Transverse colon (tissue), 4 donors: ENCODE measurements at regions not wholly inside any gene's neighbourhood (a gene's known extent, or its start where the extent isn't known, plus 50 kb on each side); places are given as distances from the start of the nearest gene placed in this dataset.

Source experiments
- DNase-seq: peaks from one replicate; pipeline ENCODE4 v3.0.0-alpha.2; 2019
- H3K27ac ChIP-seq, 4 donors: fragments of 200-600 bp; sonication (generic); 2 replicates each; pipeline ENCODE4 v1.5.1; 2016 to 2018; ENCODE audit warnings: inconsistent platforms in 4 of 4
- H3K27me3 ChIP-seq: fragments of 200-600 bp; sonication (generic); 2 replicates; pipeline ENCODE4 v1.5.1; 2017; ENCODE audit warnings: inconsistent platforms
- H3K36me3 ChIP-seq, 4 donors: fragments of 200-600 bp; sonication (generic); 2 replicates each; pipeline ENCODE4 v1.5.1; 2017 to 2019; ENCODE audit warnings: inconsistent platforms in 4 of 4
- H3K4me1 ChIP-seq, 4 donors: fragments of 200-600 bp; sonication (generic); 2 replicates each; pipeline ENCODE4 v1.5.1; 2017 to 2020; ENCODE audit warnings: inconsistent platforms in 4 of 4
- H3K4me3 ChIP-seq, 4 donors: fragments of 200-600 bp; sonication (generic); 1 replicate in 1 of 4; 2 replicates in 3 of 4; pipeline versions ENCODE4 v1.5.1 to v1.6.1; 2017 to 2019; ENCODE audit warnings: inconsistent platforms in 4 of 4
- H3K9me3 ChIP-seq, 2 donors: fragments of 200-600 bp; sonication (generic); 2 replicates each; pipeline ENCODE4 v1.5.1; 2017 to 2019; ENCODE audit warnings: inconsistent platforms in 2 of 2
- CTCF ChIP-seq, 5 experiments: fragments of 200-600 bp in 3 of 5; fragments of 450-650 bp in 2 of 5; sonication (generic) in 3 of 5; IDR thresholded peaks; 1 replicate in 2 of 5; 2 replicates in 3 of 5; pipeline ENCODE4 v1.5.1; 2016 to 2017; ENCODE audit warnings: antibody characterized with exemption in 5 of 5, inconsistent platforms in 3 of 5, mild to moderate bottlenecking in 2 of 5, moderate library complexity in 1 of 5
- EP300 ChIP-seq: sonication (generic); formaldehyde crosslinking; IDR thresholded peaks from one replicate; pipeline ENCODE4 v1.6.1; 2017; ENCODE audit warnings: antibody characterized with exemption, low read depth
- POLR2A ChIP-seq: fragments of 450-650 bp; IDR thresholded peaks from one replicate; pipeline ENCODE4 v1.6.1; 2016; ENCODE audit warnings: antibody characterized with exemption, mild to moderate bottlenecking, moderate library complexity
- POLR2AphosphoS5 ChIP-seq, 3 donors: sonication (generic); formaldehyde crosslinking; IDR thresholded peaks; one replicate each; pipeline ENCODE4 v1.6.1; 2016; ENCODE audit warnings: antibody characterized with exemption in 3 of 3
- WGBS, 2 donors: methylation state at CpG; one replicate each; pipeline ENCODE4 v1.1.5; 2018; ENCODE audit warnings: low coverage in 1 of 2; 5-methylcytosine and 5-hydroxymethylcytosine counted together
- in situ Hi-C, 4 donors: fragments of 200-750 bp; cut with MboI; loops; one replicate each; pipeline versions ENCODE4 v1.15.0 to v1.15.1; 2017; ENCODE audit warnings: low sequenced_read_pairs in 3 of 4, low pct_ligation_motif_present in 1 of 4, low pct_unique_long_range_greater_than_20kb in 1 of 4
- intact Hi-C: fragments of 100-400 bp; cut with DNase I; formaldehyde crosslinking; loops from one replicate; pipeline ENCODE4 v1.15.1; 2023; ENCODE audit warnings: low total_unique reads

GRCh38 chr12:81022531-81022930, 55.3 kb upstream of the ACSS3 start:
- TF ChIP-seq POLR2A: no peak
- no peak for TF ChIP-seq POLR2AphosphoS5 (IDR thresholded peaks at IDR 0.05)
- no peak for TF ChIP-seq CTCF (IDR thresholded peaks at IDR 0.05)
- TF ChIP-seq EP300: no peak
- Histone ChIP-seq H3K4me3 (no peak overlapping the region), H3K27me3 (no peaks in the 10 kb centered on the region), H3K27ac (no peak overlapping the region), H3K9me3 (no peaks in the 10 kb centered on the region), H3K36me3 (no peaks in the 10 kb centered on the region), H3K4me1 (no peaks in the 10 kb centered on the region)
- in situ Hi-C loops: no loop called here
- DNase-seq: no peak
- 57 to 64% methylated on average over 1 of the region's 1 CpG for WGBS, 2 donors
- intact Hi-C loops: no loop called here

GRCh38 chr12:81021834-81022233, 56.0 kb upstream of the ACSS3 start:
- Histone ChIP-seq H3K4me1 (no peaks in the 10 kb centered on the region), H3K36me3 (no peaks in the 10 kb centered on the region), H3K27me3 (no peaks in the 10 kb centered on the region), H3K27ac (no peak overlapping the region), H3K4me3 (no peak overlapping the region), H3K9me3 (no peaks in the 10 kb centered on the region)
- TF ChIP-seq POLR2AphosphoS5 (IDR thresholded peaks at IDR 0.05) (no peak), POLR2A (no peak), CTCF (IDR thresholded peaks at IDR 0.05) (no peak), EP300 (no peak)
- in situ Hi-C loops: no loop called here
- DNase-seq: no peak
- 91 to 100% methylated on average over 1 of the region's 1 CpG for WGBS, 2 donors
- intact Hi-C loops: no loop called here

GRCh38 chr12:81021131-81021748, 56.6 kb upstream of the ACSS3 start:
- Histone ChIP-seq H3K9me3 (no peaks in the 10 kb centered on the region), H3K4me3 (no peak overlapping the region), H3K27me3 (no peaks in the 10 kb centered on the region), H3K4me1 (no peaks in the 10 kb centered on the region), H3K36me3 (no peaks in the 10 kb centered on the region), H3K27ac (no peak overlapping the region)
- intact Hi-C loops (no loop called here), in situ Hi-C loops (no loop called here)
- TF ChIP-seq EP300 (no peak), POLR2AphosphoS5 (IDR thresholded peaks at IDR 0.05) (no peak), POLR2A (no peak), CTCF (IDR thresholded peaks at IDR 0.05) (no peak)
- 54 to 68% methylated on average over 3 of the region's 3 CpGs for WGBS, 2 donors
- DNase-seq: no peak

- Histone ChIP-seq H3K4me3 (no peak overlapping the region), H3K27me3 (no peaks in the 10 kb centered on the region), H3K27ac (no peak overlapping the region), H3K4me1 (no peaks in the 10 kb centered on the region), H3K9me3 (no peaks in the 10 kb centered on the region), H3K36me3 (no peaks in the 10 kb centered on the region)
- intact Hi-C loops: no loop called here
- in situ Hi-C loops: no loop called here
- TF ChIP-seq CTCF (IDR thresholded peaks at IDR 0.05): no peak
- no peak for TF ChIP-seq POLR2AphosphoS5 (IDR thresholded peaks at IDR 0.05)
- TF ChIP-seq EP300: no peak
- no peak for TF ChIP-seq POLR2A
- DNase-seq: no peak
- whole genome bisulfite sequencing, 2 donors: 75 to 77% methylated on average over 3 of the region's 3 CpGs
Measured at GRCh38 chr12:81017792-81018191, 60.1 kb upstream of the ACSS3 start.
